Peyer's patch (tissue), 4 donors: ENCODE measurements at regions not wholly inside any gene's neighbourhood (a gene's known extent, or its start where the extent isn't known, plus 50 kb on each side); places are given as distances from the start of the nearest gene placed in this dataset.
"Not testable (repeated sequence)": the region's sequence is repeated elsewhere in the genome, so short reads cannot be mapped to it uniquely, and the experiment has no call there.

Source experiments
- DNase-seq, 3 donors: peaks; one replicate each; pipeline ENCODE4 v3.0.0-alpha.2; 2017 to 2019
- H3K27ac ChIP-seq, 4 donors: fragments of 200-600 bp; sonication (generic); one replicate each; pipeline ENCODE4 v1.5.1; 2016 to 2019
- H3K27me3 ChIP-seq, 2 donors: fragments of 200-600 bp; sonication (generic); one replicate each; pipeline ENCODE4 v1.5.1; 2019
- H3K36me3 ChIP-seq, 3 donors: fragments of 200-600 bp; sonication (generic); one replicate each; pipeline ENCODE4 v1.5.1; 2016 to 2019
- H3K4me1 ChIP-seq, 4 donors: fragments of 200-600 bp; sonication (generic); one replicate each; pipeline ENCODE4 v1.5.1; 2016 to 2019
- H3K4me3 ChIP-seq, 4 donors: fragments of 200-600 bp; sonication (generic); 1 replicate in 3 of 4; 2 replicates in 1 of 4; pipeline ENCODE4 v1.5.1; 2016 to 2019; ENCODE audit warnings: mild to moderate bottlenecking in 1 of 4
- H3K9me3 ChIP-seq, 4 donors: fragments of 200-600 bp; sonication (generic); one replicate each; pipeline ENCODE4 v1.5.1; 2016 to 2019; ENCODE audit warnings: mild to moderate bottlenecking in 1 of 4
- CTCF ChIP-seq, 6 experiments: fragments of 450-650 bp in 4 of 6; fragments of 200-600 bp in 2 of 6; sonication (generic) in 1 of 6; IDR thresholded peaks; one replicate each; pipeline ENCODE4 v1.5.1; 2017 to 2019; ENCODE audit warnings: antibody characterized with exemption in 6 of 6, mild to moderate bottlenecking in 3 of 6, moderate library complexity in 1 of 6
- POLR2A ChIP-seq, 2 donors: fragments of 450-650 bp; IDR thresholded peaks; one replicate each; pipeline ENCODE4 v1.5.1; 2017; ENCODE audit warnings: antibody characterized with exemption in 2 of 2, mild to moderate bottlenecking in 2 of 2, moderate library complexity in 2 of 2

DNA sequence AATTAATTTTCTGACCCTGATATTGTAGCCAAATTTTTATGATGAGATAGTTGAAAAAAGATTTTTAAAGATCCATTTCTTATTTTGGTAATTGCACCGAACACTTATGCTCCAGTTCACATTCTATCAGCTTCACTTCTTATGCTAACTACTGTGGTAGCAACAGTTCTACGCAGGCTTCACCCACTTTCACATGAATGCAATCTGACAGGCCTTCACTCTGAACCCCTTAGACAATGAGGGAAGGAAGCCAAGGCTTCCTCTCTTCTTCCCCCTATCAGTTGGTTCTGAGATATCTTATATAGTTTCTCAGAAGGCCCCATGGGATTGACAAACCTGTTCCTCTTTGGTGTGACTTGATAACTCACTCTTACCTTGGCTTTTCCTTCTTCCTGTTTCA lies 185.8 kb downstream of the CETN3 start:
- no peaks in the 10 kb centered on the region for H3K36me3 ChIP-seq
- TF ChIP-seq POLR2A (IDR thresholded peaks at IDR 0.05) (no peak), CTCF (IDR thresholded peaks at IDR 0.05) (no peak)
- no peaks in the 10 kb centered on the region for H3K27me3 ChIP-seq
- H3K4me1 ChIP-seq = peaks cover 0 to 13% (median 0%) of the 10 kb centered on the region in 4 donors
- no peak for DNase-seq
- H3K27ac ChIP-seq = no peak overlapping the region
- no peaks in the 10 kb centered on the region for H3K9me3 ChIP-seq
- H3K4me3 ChIP-seq = no peak overlapping the region

DNA sequence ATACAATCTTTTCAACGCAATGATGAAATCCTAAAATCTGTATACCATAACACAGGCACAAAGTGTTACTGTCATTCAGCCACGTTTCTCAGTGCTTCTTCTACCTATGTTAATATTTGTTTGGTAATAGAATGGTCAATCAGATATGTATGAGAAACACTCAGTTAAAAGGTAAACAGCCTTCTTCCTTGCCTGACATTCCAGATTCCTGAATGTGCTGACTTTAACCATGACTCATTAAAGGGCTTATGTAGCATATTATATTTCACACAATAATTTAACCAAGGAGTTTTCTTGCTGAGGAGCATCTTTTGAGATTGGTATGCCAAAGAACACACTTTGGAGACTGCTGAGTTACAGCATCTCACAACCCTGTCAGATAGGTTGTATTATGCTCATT lies 187.6 kb downstream of the CETN3 start:
- Histone ChIP-seq H3K36me3 (no peaks in the 10 kb centered on the region), H3K27ac (no peak overlapping the region), H3K27me3 (no peaks in the 10 kb centered on the region), H3K4me1 (peaks cover 0 to 6% (median 0%) of the 10 kb centered on the region in 4 donors), H3K9me3 (no peaks in the 10 kb centered on the region), H3K4me3 (no peak overlapping the region)
- no peak for DNase-seq
- TF ChIP-seq CTCF (IDR thresholded peaks at IDR 0.05) = no peak
- TF ChIP-seq POLR2A (IDR thresholded peaks at IDR 0.05) = no peak

DNA sequence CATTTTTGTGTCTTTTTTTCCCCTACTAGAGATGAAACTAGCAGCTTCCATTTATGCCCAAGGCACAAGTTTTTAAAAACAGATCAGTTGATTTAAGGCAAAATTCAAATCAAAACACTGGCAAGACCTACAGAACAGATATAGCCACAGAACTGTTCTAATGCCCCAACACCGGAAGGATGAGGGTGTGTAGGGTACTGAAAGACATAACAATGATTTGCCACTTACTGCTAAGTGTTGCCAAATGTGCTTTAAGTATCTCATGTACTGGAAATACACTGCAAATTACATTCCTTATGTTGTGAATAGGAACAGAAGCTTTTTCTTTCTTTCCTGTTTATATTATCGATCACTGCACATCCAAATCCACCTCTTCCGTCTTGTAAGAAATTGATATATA lies 189.0 kb downstream of the CETN3 start:
- Histone ChIP-seq H3K27ac (no peak overlapping the region), H3K4me1 (no peaks in the 10 kb centered on the region), H3K9me3 (no peaks in the 10 kb centered on the region), H3K36me3 (no peaks in the 10 kb centered on the region), H3K27me3 (no peaks in the 10 kb centered on the region), H3K4me3 (no peak overlapping the region)
- no peak for DNase-seq
- TF ChIP-seq POLR2A (IDR thresholded peaks at IDR 0.05) = no peak
- TF ChIP-seq CTCF (IDR thresholded peaks at IDR 0.05) = no peak

GRCh38 chr5:90214991-90215390 lies 194.6 kb downstream of the CETN3 start:
- TF ChIP-seq CTCF (IDR thresholded peaks at IDR 0.05) (no peak), POLR2A (IDR thresholded peaks at IDR 0.05) (no peak)
- Histone ChIP-seq H3K4me3 (no peak overlapping the region), H3K27me3 (no peaks in the 10 kb centered on the region), H3K27ac (no peak overlapping the region), H3K36me3 (no peaks in the 10 kb centered on the region), H3K9me3 (no peaks in the 10 kb centered on the region), H3K4me1 (no peaks in the 10 kb centered on the region)
- DNase-seq = no peak

GRCh38 chr5:90208323-90208722 lies 201.2 kb downstream of the CETN3 start:
- not testable (repeated sequence) for H3K36me3 ChIP-seq, H3K27me3 ChIP-seq, H3K4me3 ChIP-seq, H3K9me3 ChIP-seq, H3K27ac ChIP-seq, H3K4me1 ChIP-seq, DNase-seq

- Histone ChIP-seq H3K36me3 (no peaks in the 10 kb centered on the region), H3K27me3 (no peaks in the 10 kb centered on the region), H3K27ac (no peak overlapping the region), H3K9me3 (no peaks in the 10 kb centered on the region), H3K4me3 (no peak overlapping the region), H3K4me1 (no peaks in the 10 kb centered on the region)
- no peak for TF ChIP-seq CTCF (IDR thresholded peaks at IDR 0.05)
- no peak for TF ChIP-seq POLR2A (IDR thresholded peaks at IDR 0.05)
- DNase-seq = no peak
These were observed 207.6 kb downstream of the CETN3 start for GRCh38 chr5:90201923-90202322.
